Smooth muscle cell (in vitro differentiated cells): ENCODE measurements at regions not wholly inside any gene's neighbourhood (a gene's known extent, or its start where the extent isn't known, plus 50 kb on each side); places are given as distances from the start of the nearest gene placed in this dataset.

Experiments
- DNase-seq: peaks from one replicate; lab custom pipeline; 2025; ENCODE audit not compliant: unreplicated experiment; lab: John Stamatoyannopoulos, UW
- H2AFZ ChIP-seq: fragments of 200-600 bp; sonication (generic); 2 replicates; pipeline ENCODE4 v1.6.0; 2016; ENCODE audit warnings: antibody characterized with exemption, low read depth, mild to moderate bottlenecking
- H3F3A ChIP-seq: fragments of 200-600 bp; sonication (generic); 2 replicates; pipeline ENCODE4 v1.6.0; 2017; ENCODE audit warnings: antibody characterized with exemption, low read depth
- H3K27ac ChIP-seq: fragments of 200-600 bp; sonication (generic); 2 replicates; pipeline ENCODE4 v1.5.1; 2016; ENCODE audit warnings: low read depth, mild to moderate bottlenecking
- H3K27me3 ChIP-seq: fragments of 200-600 bp; sonication (generic); 2 replicates; pipeline ENCODE4 v1.6.1; 2016; ENCODE audit warnings: low read depth, mild to moderate bottlenecking
- H3K36me3 ChIP-seq: fragments of 200-600 bp; sonication (generic); 2 replicates; pipeline ENCODE4 v1.5.1; 2016; ENCODE audit warnings: low read depth
- H3K4me1 ChIP-seq: fragments of 200-600 bp; sonication (generic); 2 replicates; pipeline ENCODE4 v1.5.1; 2016; ENCODE audit warnings: low read depth
- H3K4me2 ChIP-seq: fragments of 200-600 bp; sonication (generic); 2 replicates; pipeline ENCODE4 v1.6.0; 2016; ENCODE audit warnings: mild to moderate bottlenecking
- H3K4me3 ChIP-seq: fragments of 200-600 bp; sonication (generic); 2 replicates; pipeline ENCODE4 v1.5.1; 2016; ENCODE audit warnings: mild to moderate bottlenecking
- H3K79me2 ChIP-seq: fragments of 200-600 bp; sonication (generic); 2 replicates; pipeline ENCODE4 v1.6.0; 2016; ENCODE audit warnings: low read depth, mild to moderate bottlenecking
- H3K9ac ChIP-seq: fragments of 200-600 bp; sonication (generic); 2 replicates; pipeline ENCODE4 v1.6.0; 2016; ENCODE audit warnings: low read depth
- H3K9me3 ChIP-seq: fragments of 200-600 bp; sonication (generic); replicated peaks from 2 replicates; pipeline ENCODE4 v1.5.1; 2016; ENCODE audit warnings: low read depth
- H4K20me1 ChIP-seq: fragments of 200-600 bp; sonication (generic); 2 replicates; pipeline ENCODE4 v1.6.0; 2016; ENCODE audit warnings: low read depth
- CTCF ChIP-seq: fragments of 200-600 bp; sonication (generic); IDR thresholded peaks from 2 replicates; pipeline ENCODE4 v1.5.1; 2017; ENCODE audit warnings: borderline replicate concordance, mild to moderate bottlenecking, antibody characterized with exemption; ENCODE audit not compliant: insufficient read depth, poor library complexity, severe bottlenecking
- WGBS: methylation state at CpG from one replicate; pipeline ENCODE4 v1.1.7; 2016; ENCODE audit warnings: low lambda C conversion rate; 5-methylcytosine and 5-hydroxymethylcytosine counted together

GRCh38 chr6:21398741-21399325, 194.7 kb upstream of the SOX4 start:
- Histone ChIP-seq H3K4me1 (peaks cover 10% of the 10 kb centered on the region), H3K27ac (no peak overlapping the region), H4K20me1 (no peaks in the 10 kb centered on the region), H3K36me3 (no peaks in the 10 kb centered on the region), H3K4me3 (no peak overlapping the region), H3K4me2 (no peak overlapping the region), H3K9ac (no peak overlapping the region), H2AFZ (no peak overlapping the region), H3K27me3 (no peaks in the 10 kb centered on the region), H3K79me2 (no peaks in the 10 kb centered on the region), H3F3A (no peaks in the 10 kb centered on the region), H3K9me3 (no peaks in the 10 kb centered on the region)
- DNase-seq = no peak
- no peak for TF ChIP-seq CTCF
- 70% methylated on average over 10 of the region's 10 CpGs for WGBS

GRCh38 chr6:21402368-21402767, 191.2 kb upstream of the SOX4 start:
- Histone ChIP-seq H3K9ac (no peak overlapping the region), H3K27ac (no peak overlapping the region), H3K79me2 (no peaks in the 10 kb centered on the region), H3K4me3 (no peak overlapping the region), H3K4me1 (no peaks in the 10 kb centered on the region), H3K4me2 (no peak overlapping the region), H4K20me1 (no peaks in the 10 kb centered on the region), H2AFZ (no peak overlapping the region), H3K27me3 (no peaks in the 10 kb centered on the region), H3K9me3 (no peaks in the 10 kb centered on the region), H3K36me3 (no peaks in the 10 kb centered on the region), H3F3A (no peaks in the 10 kb centered on the region)
- WGBS = 45% methylated on average over 4 of the region's 4 CpGs
- TF ChIP-seq CTCF = no peak
- no peak for DNase-seq

GRCh38 chr6:21404577-21404976, 189.0 kb upstream of the SOX4 start:
- no peak for TF ChIP-seq CTCF
- DNase-seq = no peak
- WGBS = 100% methylated on average over 2 of the region's 2 CpGs

GRCh38 chr6:21406316-21406715, 187.2 kb upstream of the SOX4 start:
- 90% methylated on average over 5 of the region's 5 CpGs for WGBS
- no peak for DNase-seq
- no peaks in the 10 kb centered on the region for H4K20me1 ChIP-seq
- H2AFZ ChIP-seq = no peak overlapping the region
- H3K9ac ChIP-seq = no peak overlapping the region
- no peaks in the 10 kb centered on the region for H3K36me3 ChIP-seq
- no peak overlapping the region for H3K27ac ChIP-seq
- no peak for TF ChIP-seq CTCF
- H3K27me3 ChIP-seq = no peaks in the 10 kb centered on the region
- no peak overlapping the region for H3K4me3 ChIP-seq
- H3K9me3 ChIP-seq = no peaks in the 10 kb centered on the region
- H3K4me2 ChIP-seq = no peak overlapping the region
- no peaks in the 10 kb centered on the region for H3F3A ChIP-seq
- H3K4me1 ChIP-seq = no peaks in the 10 kb centered on the region
- no peaks in the 10 kb centered on the region for H3K79me2 ChIP-seq

More at GRCh38 chr6:21404577-21404976, 189.0 kb upstream of the SOX4 start:
- Histone ChIP-seq H3K4me2 (no peak overlapping the region), H3K9ac (no peak overlapping the region), H3K4me1 (no peaks in the 10 kb centered on the region), H3K79me2 (no peaks in the 10 kb centered on the region), H3K27ac (no peak overlapping the region), H3K27me3 (no peaks in the 10 kb centered on the region), H3K9me3 (no peaks in the 10 kb centered on the region), H3F3A (no peaks in the 10 kb centered on the region), H3K36me3 (no peaks in the 10 kb centered on the region), H3K4me3 (no peak overlapping the region), H4K20me1 (no peaks in the 10 kb centered on the region), H2AFZ (no peak overlapping the region)
